Erythroblast (primary cell): ENCODE measurements at regions not wholly inside any gene's neighbourhood (a gene's known extent, or its start where the extent isn't known, plus 50 kb on each side); places are given as distances from the start of the nearest gene placed in this dataset.
"Not testable (repeated sequence)": the region's sequence is repeated elsewhere in the genome, so short reads cannot be mapped to it uniquely, and the experiment has no call there.

Experiments
- GATA1 ChIP-seq: IDR thresholded peaks from 2 replicates; pipeline ENCODE4 v1.6.1; 2011; ENCODE audit warnings: low read depth, mild to moderate bottlenecking, control low read depth, low read length, moderate library complexity
- POLR2A ChIP-seq: IDR thresholded peaks from 2 replicates; pipeline ENCODE4 v1.6.1; 2011; ENCODE audit warnings: mild to moderate bottlenecking, low read length

- not testable (repeated sequence) for TF ChIP-seq POLR2A, GATA1
Observed at GRCh38 chr5:10876996-10877395, 116.0 kb upstream of the DAP start.
